ENCODE measurements at regions not wholly inside any gene's neighbourhood (a gene's known extent, or its start where the extent isn't known, plus 50 kb on each side); places are given as distances from the start of the nearest gene placed in this dataset.

DNA sequence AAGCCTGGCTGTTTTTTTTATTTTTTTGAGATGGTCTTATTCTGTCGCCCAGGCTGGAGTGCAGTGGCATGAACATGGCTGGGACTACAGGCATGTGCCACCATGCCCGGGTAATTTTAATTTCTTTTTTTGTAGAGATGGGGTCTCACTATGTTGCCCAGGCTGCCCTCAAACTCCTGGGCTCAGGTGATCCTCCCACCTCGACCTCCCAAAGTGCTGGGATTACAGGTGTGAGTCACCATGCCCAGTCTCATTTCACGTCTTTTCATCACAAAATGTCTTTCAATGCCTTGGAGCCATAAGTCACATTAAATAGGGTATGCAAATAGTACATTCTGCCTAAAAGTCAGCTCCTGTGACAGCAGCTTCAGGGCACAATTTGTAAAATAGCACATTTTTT, 52.8 kb downstream of the SOX2 start:
- H3K4me3 ChIP-seq (ENCODE audit: low read depth, low read length), result no peak overlapping the region
- TF ChIP-seq, protein P1, sequence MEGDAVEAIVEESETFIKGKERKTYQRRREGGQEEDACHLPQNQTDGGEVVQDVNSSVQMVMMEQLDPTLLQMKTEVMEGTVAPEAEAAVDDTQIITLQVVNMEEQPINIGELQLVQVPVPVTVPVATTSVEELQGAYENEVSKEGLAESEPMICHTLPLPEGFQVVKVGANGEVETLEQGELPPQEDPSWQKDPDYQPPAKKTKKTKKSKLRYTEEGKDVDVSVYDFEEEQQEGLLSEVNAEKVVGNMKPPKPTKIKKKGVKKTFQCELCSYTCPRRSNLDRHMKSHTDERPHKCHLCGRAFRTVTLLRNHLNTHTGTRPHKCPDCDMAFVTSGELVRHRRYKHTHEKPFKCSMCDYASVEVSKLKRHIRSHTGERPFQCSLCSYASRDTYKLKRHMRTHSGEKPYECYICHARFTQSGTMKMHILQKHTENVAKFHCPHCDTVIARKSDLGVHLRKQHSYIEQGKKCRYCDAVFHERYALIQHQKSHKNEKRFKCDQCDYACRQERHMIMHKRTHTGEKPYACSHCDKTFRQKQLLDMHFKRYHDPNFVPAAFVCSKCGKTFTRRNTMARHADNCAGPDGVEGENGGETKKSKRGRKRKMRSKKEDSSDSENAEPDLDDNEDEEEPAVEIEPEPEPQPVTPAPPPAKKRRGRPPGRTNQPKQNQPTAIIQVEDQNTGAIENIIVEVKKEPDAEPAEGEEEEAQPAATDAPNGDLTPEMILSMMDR (IDR thresholded peaks at IDR 0.05; ENCODE audit: insufficient read depth, low read length), result no peak

DNA sequence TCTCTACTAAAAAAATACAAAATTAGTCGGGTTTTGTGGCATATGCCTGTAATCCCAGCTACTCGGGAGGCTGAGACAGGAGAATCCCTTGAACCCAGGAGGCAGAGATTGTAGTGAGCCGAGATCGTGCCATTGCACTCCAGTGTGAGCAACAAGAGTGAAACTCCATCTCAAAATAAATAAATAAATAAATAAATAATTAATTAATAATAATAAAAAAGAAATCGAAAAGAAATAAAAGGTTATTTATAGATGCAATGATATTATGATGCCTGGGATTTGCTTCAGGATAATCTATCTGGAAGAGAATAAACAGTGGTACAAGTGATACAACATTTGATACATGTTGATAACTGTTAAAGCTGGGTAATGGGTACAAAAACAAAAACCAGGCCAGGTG, 58.6 kb downstream of the SOX2 start:
- H3K4me3 ChIP-seq (ENCODE audit: low read depth, low read length), result no peak overlapping the region
- DNase-seq (ENCODE audit: low read depth), result no peak
- TF ChIP-seq, protein P1 (IDR thresholded peaks at IDR 0.05; ENCODE audit: insufficient read depth, low read length), result no peak

More for the DNA sequence above, 52.8 kb downstream of the SOX2 start:
- no peak for DNase-seq (ENCODE audit: low read depth)

DNA sequence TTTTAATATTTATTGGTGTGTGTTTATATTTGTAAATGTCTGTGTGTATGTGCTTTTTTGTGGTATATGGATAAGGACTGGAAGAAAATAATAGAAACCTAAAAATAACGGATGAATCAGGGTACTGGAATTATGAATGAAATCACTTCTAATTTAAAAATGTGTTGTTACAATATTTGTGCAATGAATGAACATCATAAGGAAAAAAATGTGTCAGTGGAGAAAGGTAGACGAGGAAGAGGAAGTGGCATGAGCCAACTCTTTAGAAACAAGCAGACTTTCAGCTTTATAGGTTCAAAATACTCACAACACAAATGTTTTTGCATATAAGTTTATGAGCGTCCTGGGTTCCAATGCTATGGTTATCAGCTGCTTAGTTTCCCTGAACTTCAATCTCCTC, 59.4 kb downstream of the SOX2 start:
- DNase-seq (ENCODE audit: low read depth), result no peak
- H3K4me3 ChIP-seq (ENCODE audit: low read depth, low read length), result no peak overlapping the region
- TF ChIP-seq, protein P1 (IDR thresholded peaks at IDR 0.05; ENCODE audit: insufficient read depth, low read length), result no peak

DNA sequence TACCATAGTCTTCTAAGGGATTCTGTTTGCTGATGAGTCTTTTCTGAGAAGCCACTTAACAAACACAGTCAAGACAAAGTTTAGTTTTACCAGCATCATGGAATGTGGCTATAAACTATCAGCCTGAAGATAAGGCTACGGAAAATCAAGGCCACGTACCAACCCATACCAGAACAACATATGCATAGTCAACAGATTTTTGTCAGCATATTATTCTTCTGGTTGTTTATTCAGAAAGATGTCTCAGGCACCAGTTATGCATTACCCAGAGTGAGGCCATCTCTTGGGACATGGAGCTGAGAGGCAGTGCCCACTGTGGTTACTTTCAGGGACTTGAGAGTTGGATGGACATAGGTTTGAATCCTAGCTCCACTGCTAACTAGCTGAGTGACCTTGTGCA, 60.4 kb downstream of the SOX2 start:
- TF ChIP-seq, protein P1 (IDR thresholded peaks at IDR 0.05; ENCODE audit: insufficient read depth, low read length), result no peak
- no peak overlapping the region for H3K4me3 ChIP-seq (ENCODE audit: low read depth, low read length)

DNA sequence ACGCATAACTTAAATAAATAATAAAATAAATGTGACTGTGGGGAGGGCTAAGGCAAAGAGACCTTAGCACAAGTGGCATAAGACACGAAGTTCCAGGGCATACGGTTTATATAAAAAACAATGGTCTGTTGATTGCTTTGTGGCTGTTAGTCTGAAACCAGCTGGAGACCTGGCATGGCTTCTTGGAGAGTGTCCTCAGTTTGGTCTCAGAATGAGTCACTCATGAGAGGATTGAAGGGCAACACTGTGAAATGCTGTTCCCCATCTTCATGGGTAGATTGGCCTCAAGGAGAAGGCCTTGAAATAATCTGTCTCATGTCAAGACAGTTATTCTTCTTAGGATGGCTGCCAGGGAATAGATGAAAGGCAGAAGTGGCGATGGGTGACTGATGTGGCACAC, 62.2 kb downstream of the SOX2 start:
- DNase-seq (ENCODE audit: low read depth), result no peak
- no peak overlapping the region for H3K4me3 ChIP-seq (ENCODE audit: low read depth, low read length)
- TF ChIP-seq, protein P1 (IDR thresholded peaks at IDR 0.05; ENCODE audit: insufficient read depth, low read length), result no peak

More for the DNA sequence above, 60.4 kb downstream of the SOX2 start:
- no peak for DNase-seq (ENCODE audit: low read depth)

DNA sequence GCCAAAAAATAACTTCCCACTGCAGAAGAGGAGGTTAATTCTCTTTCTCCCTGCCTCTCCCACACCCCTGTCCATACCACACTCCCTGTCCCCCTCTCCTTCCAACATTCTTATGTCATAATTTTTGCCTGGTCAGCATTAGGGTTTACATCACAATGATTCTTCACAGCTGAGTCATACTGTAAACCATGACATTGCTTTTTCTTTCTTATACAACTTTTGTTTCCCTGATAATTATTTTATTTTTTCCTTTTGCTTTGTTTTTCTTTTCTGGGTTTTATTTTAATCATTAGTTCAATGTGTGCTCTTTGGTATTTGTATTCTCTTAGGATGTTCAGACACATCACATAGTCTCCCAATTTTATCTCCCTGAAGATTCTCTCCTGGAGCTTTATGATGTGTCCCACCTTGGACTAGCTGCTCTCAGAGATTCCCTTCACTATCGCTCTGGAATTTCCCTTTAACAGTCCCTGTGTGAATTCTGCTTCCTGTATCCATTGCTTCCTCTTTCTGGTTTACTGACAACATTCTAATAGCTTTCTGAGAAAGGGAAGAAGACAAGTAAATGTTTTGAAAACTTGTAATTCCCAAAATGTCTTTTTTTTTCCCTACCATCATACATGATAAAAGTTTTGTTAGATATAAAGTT, 70.7 kb downstream of the SOX2 start:
- H3K4me3 ChIP-seq (ENCODE audit: low read depth, low read length), result no peak overlapping the region
- DNase-seq (ENCODE audit: low read depth), result peak; percentile 54
- TF ChIP-seq, protein P1 (IDR thresholded peaks at IDR 0.05; ENCODE audit: insufficient read depth, low read length), result no peak

DNA sequence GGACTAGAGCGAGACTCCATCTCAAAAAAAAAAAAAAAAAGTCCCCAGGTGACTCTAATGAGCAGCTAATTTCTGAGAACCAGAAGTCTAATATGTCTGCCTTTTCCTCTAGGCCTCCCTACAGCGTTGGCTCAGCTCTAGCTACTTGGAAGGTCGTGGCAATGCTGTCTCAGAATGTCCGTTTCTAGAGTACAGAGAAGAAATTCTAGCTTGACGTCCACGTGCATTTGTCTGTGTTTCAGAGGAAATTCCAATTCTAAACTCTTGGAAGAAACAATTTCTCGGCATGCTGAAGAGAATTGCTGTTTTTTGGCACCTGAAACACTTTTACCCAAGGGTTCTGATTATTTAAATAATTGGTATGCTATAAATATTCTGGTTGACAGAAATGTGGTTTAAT, 78.8 kb downstream of the SOX2 start:
- peak; percentile 4 for DNase-seq (ENCODE audit: low read depth)
- TF ChIP-seq, protein P1 (IDR thresholded peaks at IDR 0.05; ENCODE audit: insufficient read depth, low read length), result no peak
- no peak overlapping the region for H3K4me3 ChIP-seq (ENCODE audit: low read depth, low read length)

Data from fibroblast of the aortic adventitia (primary cell).